Pulmonary artery endothelial cell (primary cell): ENCODE measurements at regions not wholly inside any gene's neighbourhood (a gene's known extent, or its start where the extent isn't known, plus 50 kb on each side); places are given as distances from the start of the nearest gene placed in this dataset.

Experiments used
- DNase-seq: peaks from one replicate; pipeline ENCODE4 v3.0.0-alpha.2; 2011; ENCODE audit warnings: low read depth, low spot score

GRCh38 chr13:72120632-72121031 lies 253.6 kb upstream of the DACH1 start:
- DNase-seq: no peak

GRCh38 chr13:72113931-72114330 lies 246.9 kb upstream of the DACH1 start:
- no peak for DNase-seq

GRCh38 chr13:72113076-72113475 lies 246.1 kb upstream of the DACH1 start:
- no peak for DNase-seq

- DNase-seq: no peak
Measured at GRCh38 chr13:72112216-72112615, 245.2 kb upstream of the DACH1 start.

GRCh38 chr13:72109863-72110262 lies 242.9 kb upstream of the DACH1 start:
- no peak for DNase-seq

GRCh38 chr13:72104656-72105180 lies 237.7 kb upstream of the DACH1 start:
- no peak for DNase-seq

- no peak for DNase-seq
Measured at GRCh38 chr13:72101768-72102400, 234.9 kb upstream of the DACH1 start.

GRCh38 chr13:72100339-72100738 lies 233.3 kb upstream of the DACH1 start:
- no peak for DNase-seq

GRCh38 chr13:72097568-72097967 lies 230.6 kb upstream of the DACH1 start:
- no peak for DNase-seq

GRCh38 chr13:72093262-72093661 lies 226.3 kb upstream of the DACH1 start:
- no peak for DNase-seq

- no peak for DNase-seq
Measured at GRCh38 chr13:72074663-72075062, 207.7 kb upstream of the DACH1 start.

GRCh38 chr13:72072261-72072660 lies 205.3 kb upstream of the DACH1 start:
- DNase-seq: no peak

GRCh38 chr13:72071713-72072112 lies 204.7 kb upstream of the DACH1 start:
- no peak for DNase-seq

- DNase-seq: no peak
Measured at GRCh38 chr13:72062566-72062965, 195.6 kb upstream of the DACH1 start.

- no peak for DNase-seq
Measured at GRCh38 chr13:72061613-72062012, 194.6 kb upstream of the DACH1 start.

- DNase-seq: no peak
Measured at GRCh38 chr13:72050251-72050650, 183.2 kb upstream of the DACH1 start.

GRCh38 chr13:72043366-72043765 lies 176.4 kb upstream of the DACH1 start:
- no peak for DNase-seq

GRCh38 chr13:72041165-72041564 lies 174.2 kb upstream of the DACH1 start:
- no peak for DNase-seq

- DNase-seq: no peak
Measured at GRCh38 chr13:72039126-72039525, 172.1 kb upstream of the DACH1 start.

GRCh38 chr13:72029981-72030380 lies 163.0 kb upstream of the DACH1 start:
- no peak for DNase-seq

- DNase-seq: no peak
Measured at GRCh38 chr13:72025836-72026235, 158.8 kb upstream of the DACH1 start.

- no peak for DNase-seq
Measured at GRCh38 chr13:72023895-72024294, 156.9 kb upstream of the DACH1 start.

GRCh38 chr13:72005455-72005854 lies 138.5 kb upstream of the DACH1 start:
- no peak for DNase-seq
